Stimulated activated CD8-positive, alpha-beta memory T cell treated with anti-CD3 and anti-CD28 coated beads, Interleukin-12 subunit alpha, Interleukin-12 subunit beta, amount 100 ng/mL, for 1 hour (primary cell): ENCODE measurements at regions not wholly inside any gene's neighbourhood (a gene's known extent, or its start where the extent isn't known, plus 50 kb on each side); places are given as distances from the start of the nearest gene placed in this dataset.

ENCODE experiments used
- DNase-seq: peaks from one replicate; pipeline ENCODE4 v3.0.0-alpha.2; 2020; ENCODE audit warnings: low read depth

GRCh38 chr6:43917878-43918382 lies 147.9 kb downstream of the VEGFA start:
- no peak for DNase-seq

- DNase-seq = no peak
These were observed 147.2 kb downstream of the VEGFA start for GRCh38 chr6:43916924-43917877.

GRCh38 chr6:43915986-43916923 lies 146.2 kb downstream of the VEGFA start:
- DNase-seq = no peak

GRCh38 chr6:43915208-43915869 lies 145.3 kb downstream of the VEGFA start:
- DNase-seq = no peak

GRCh38 chr6:43914272-43915147 lies 144.5 kb downstream of the VEGFA start:
- no peak for DNase-seq

GRCh38 chr6:43913375-43914271 lies 143.6 kb downstream of the VEGFA start:
- DNase-seq = no peak

GRCh38 chr6:43912598-43913371 lies 142.8 kb downstream of the VEGFA start:
- no peak for DNase-seq

- DNase-seq = no peak
These were observed 142.1 kb downstream of the VEGFA start for GRCh38 chr6:43912116-43912577.

GRCh38 chr6:43911354-43912115 lies 141.5 kb downstream of the VEGFA start:
- DNase-seq = no peak

GRCh38 chr6:43910638-43911353 lies 140.8 kb downstream of the VEGFA start:
- DNase-seq = no peak

GRCh38 chr6:43910149-43910637 lies 140.2 kb downstream of the VEGFA start:
- DNase-seq = no peak

GRCh38 chr6:43909474-43910148 lies 139.6 kb downstream of the VEGFA start:
- no peak for DNase-seq

- DNase-seq = no peak
These were observed 137.9 kb downstream of the VEGFA start for GRCh38 chr6:43907789-43908472.

GRCh38 chr6:43907312-43907711 lies 137.3 kb downstream of the VEGFA start:
- DNase-seq = no peak

- no peak for DNase-seq
These were observed 134.5 kb downstream of the VEGFA start for GRCh38 chr6:43904311-43905123.
